K562 (cell line): ENCODE measurements at regions not wholly inside any gene's neighbourhood (a gene's known extent, or its start where the extent isn't known, plus 50 kb on each side); places are given as distances from the start of the nearest gene placed in this dataset.

Experiments
- ATAC-seq: fragments of 200-7000 bp; cut with Tn5 transposase; 3 replicates; pipeline ENCODE4 v1.9.1; 2020; ENCODE audit warnings: moderate library complexity
- BruUV-seq: library from RNA; stranded (reverse); fragments of 400-500 nt; replicated peaks from 2 replicates; lab custom pipeline; 2021; lab: Mats Ljungman, UMichigan
- CTCF ChIA-PET: fragments of 300-600 bp; formaldehyde crosslinking; extraction: SDS; loops from one replicate; lab custom pipeline; 2021; ENCODE audit warnings: low intra/inter-chr PET ratio; lab: Yijun Ruan, JAX
- POLR2A ChIA-PET: fragments of 300-600, 350-650 bp; sonication (Branson Sonifier 250); formaldehyde crosslinking; extraction: SDS; loops from one replicate; lab custom pipeline; 2021; ENCODE audit warnings: antibody characterized with exemption, inconsistent platforms; lab: Yijun Ruan, JAX
- DNase-seq, 4 experiments: peaks; one replicate each; pipeline versions ENCODE4 v3.0.0 to v3.0.0-alpha.2; 2011 to 2018; ENCODE audit warnings: low spot score in 3 of 4, mixed read lengths in 3 of 4; ENCODE audit errors: extremely low read depth in 1 of 4
- FAIRE-seq: peaks from 2 replicates; lab custom pipeline; 2011; peaks lifted over from hg19 to GRCh38; lab: Jason Lieb, UNC
- H2AFZ ChIP-seq: 2 replicates; pipeline ENCODE4 v1.6.0; 2011; ENCODE audit warnings: low read depth, low read length, control low read depth, inconsistent platforms
- H3K27ac ChIP-seq: fragments of 200-600 bp; 3 replicates; pipeline ENCODE4 v1.8.0; 2011; ENCODE audit warnings: low read depth, mild to moderate bottlenecking, control low read depth, inconsistent platforms, low read length, moderate library complexity, mixed read lengths; ENCODE audit errors: extremely low read depth
- H3K27me3 ChIP-seq, 2 experiments: fragments of 300-600 bp in 1 of 2; 2 replicates in 1 of 2; 3 replicates in 1 of 2; pipeline versions ENCODE4 v1.6.0 to v1.8.0; 2011; ENCODE audit warnings: inconsistent platforms in 2 of 2, low read length in 2 of 2, mild to moderate bottlenecking in 1 of 2, mixed read lengths in 1 of 2, moderate library complexity in 1 of 2; ENCODE audit not compliant: control insufficient read depth in 2 of 2, insufficient read depth in 2 of 2
- H3K36me3 ChIP-seq: fragments of 300-600 bp; 3 replicates; pipeline ENCODE4 v1.8.0; 2011; ENCODE audit warnings: mild to moderate bottlenecking, low read length, inconsistent platforms; ENCODE audit not compliant: control insufficient read depth, insufficient read depth
- H3K4me1 ChIP-seq, 2 experiments: fragments of 200-600 bp in 1 of 2; replicated peaks in 1 of 2; 2 replicates in 1 of 2; 3 replicates in 1 of 2; pipeline versions ENCODE4 v1.5.1 to v1.8.0; 2011; ENCODE audit warnings: inconsistent platforms in 2 of 2, low read length in 2 of 2, mild to moderate bottlenecking in 1 of 2, mixed read lengths in 1 of 2, moderate library complexity in 1 of 2; ENCODE audit not compliant: control insufficient read depth in 2 of 2, insufficient read depth in 2 of 2
- H3K4me2 ChIP-seq: 2 replicates; pipeline ENCODE4 v1.6.1; 2011; ENCODE audit warnings: low read length, control low read depth, inconsistent platforms, mixed read lengths; ENCODE audit not compliant: insufficient read depth
- H3K4me3 ChIP-seq: fragments of 200-600 bp; sonication (generic), shearing (Covaris generic); 2 replicates; pipeline ENCODE4 v1.5.1; 2016; ENCODE audit warnings: control low read depth, inconsistent platforms
- H3K79me2 ChIP-seq: fragments of 200-600 bp; 3 replicates; pipeline ENCODE4 v1.8.0; 2011; ENCODE audit warnings: low read length, inconsistent platforms; ENCODE audit not compliant: control insufficient read depth, insufficient read depth
- H3K9ac ChIP-seq, 2 experiments: 2 replicates each; pipeline versions ENCODE4 v1.6.0 to v1.6.1; 2011; ENCODE audit warnings: low read depth in 2 of 2, low read length in 2 of 2, control low read depth in 1 of 2, inconsistent platforms in 1 of 2, mild to moderate bottlenecking in 1 of 2, mixed read lengths in 1 of 2; ENCODE audit not compliant: insufficient read depth in 1 of 2
- H3K9me1 ChIP-seq: one replicate; pipeline ENCODE4 v1.6.0; 2011; ENCODE audit warnings: inconsistent platforms, mild to moderate bottlenecking, low read length, moderate library complexity; ENCODE audit not compliant: control insufficient read depth, insufficient read depth
- H3K9me3 ChIP-seq: replicated peaks from 2 replicates; pipeline ENCODE4 v1.5.1; 2011; ENCODE audit warnings: low read depth, low read length, inconsistent platforms; ENCODE audit not compliant: control insufficient read depth, insufficient read depth
- H4K20me1 ChIP-seq: replicated peaks from 2 replicates; pipeline ENCODE4 v1.6.1; 2011; ENCODE audit warnings: low read length, inconsistent platforms, mixed read lengths; ENCODE audit not compliant: control insufficient read depth, insufficient read depth
- CBX8 ChIP-seq: fragments of 200-600 bp; sonication (generic); IDR thresholded peaks from 2 replicates; pipeline ENCODE4 v1.6.1; 2012; ENCODE audit warnings: borderline replicate concordance, mixed run types, low read depth, mild to moderate bottlenecking, moderate library complexity, mixed read lengths, low read length, control low read depth, inconsistent platforms; ENCODE audit not compliant: poor library complexity, severe bottlenecking; ENCODE audit errors: extremely low read depth
- KAT8 ChIP-seq: fragments of 450-650 bp; IDR thresholded peaks from 2 replicates; pipeline ENCODE4 v1.6.1; 2016; ENCODE audit warnings: low read depth, mild to moderate bottlenecking
- RHOXF2B ChIP-seq: fragments of 250-450 bp; sonication (Bioruptor Pico); conservative IDR thresholded peaks from 2 replicates; pipeline ENCODE4 v1.5.1; 2021
- SIN3B ChIP-seq: fragments of 450-650 bp; IDR thresholded peaks from 2 replicates; pipeline ENCODE4 v1.6.1; 2017; ENCODE audit warnings: low read depth, mild to moderate bottlenecking, moderate library complexity
- SRF ChIP-seq, 2 experiments: fragments of 250-450, 450-650 bp in 1 of 2; sonication (Bioruptor Pico) in 1 of 2; sonication (generic) in 1 of 2; formaldehyde crosslinking; IDR thresholded peaks; 2 replicates each; pipeline versions ENCODE4 v1.5.0 to v1.5.1; 2020 to 2022; ENCODE audit warnings: mild to moderate bottlenecking in 1 of 2, missing genetic modification reagents in 1 of 2
- ZBED1 ChIP-seq: IDR thresholded peaks from 2 replicates; pipeline ENCODE4 v1.6.1; 2014
- ZNF184 ChIP-seq: sonication (generic); formaldehyde crosslinking; IDR thresholded peaks from 2 replicates; pipeline ENCODE4 v1.5.0; 2020; ENCODE audit warnings: missing genetic modification reagents
- ZNF766 ChIP-seq: fragments of 200-800 bp; sonication (Bioruptor generic); conservative IDR thresholded peaks from 2 replicates; pipeline ENCODE4 v1.6.1; 2016; ENCODE audit warnings: missing genetic modification characterization, missing compliant biosample characterization
- WGBS: fragments of 100-300 bp; shearing (Covaris generic); methylation state at CpG from one replicate; pipeline ENCODE4 v1.1.6; 2016; ENCODE audit warnings: low coverage, mixed read lengths; ENCODE audit not compliant: insufficient coverage; ENCODE audit errors: missing lambda C conversion rate; 5-methylcytosine and 5-hydroxymethylcytosine counted together
- in situ Hi-C: fragments of 300-500 bp; cut with MboI; formaldehyde crosslinking; loops from 4 replicates; pipeline ENCODE4 v1.15.0; 2018; ENCODE audit warnings: inconsistent platforms, mixed read lengths
- intact Hi-C: fragments of 100-400 bp; cut with micrococcal nuclease; formaldehyde crosslinking; loops from 2 replicates; pipeline ENCODE4 v1.14.2; 2022
- TF ChIP-seq, protein P1 (sequence below): sonication (generic); formaldehyde crosslinking; IDR thresholded peaks from 2 replicates; pipeline ENCODE4 v1.8.0; 2022; ENCODE audit warnings: mild to moderate bottlenecking, missing genetic modification reagents
- TF ChIP-seq, protein P2 (sequence below): fragments of 450-650 bp; IDR thresholded peaks from 2 replicates; pipeline ENCODE4 v1.6.1; 2016; ENCODE audit warnings: missing biosample characterization, missing genetic modification characterization
- TF ChIP-seq, protein P3 (sequence below): sonication (generic); formaldehyde crosslinking; IDR thresholded peaks from 2 replicates; pipeline ENCODE4 v1.8.0; 2022; ENCODE audit warnings: mild to moderate bottlenecking, low read depth, missing genetic modification reagents
- TF ChIP-seq, protein P4 (sequence below): fragments of 450-650 bp; formaldehyde crosslinking; IDR thresholded peaks from 2 replicates; pipeline ENCODE4 v1.4.0; 2020; ENCODE audit warnings: mild to moderate bottlenecking, moderate library complexity

DNA sequence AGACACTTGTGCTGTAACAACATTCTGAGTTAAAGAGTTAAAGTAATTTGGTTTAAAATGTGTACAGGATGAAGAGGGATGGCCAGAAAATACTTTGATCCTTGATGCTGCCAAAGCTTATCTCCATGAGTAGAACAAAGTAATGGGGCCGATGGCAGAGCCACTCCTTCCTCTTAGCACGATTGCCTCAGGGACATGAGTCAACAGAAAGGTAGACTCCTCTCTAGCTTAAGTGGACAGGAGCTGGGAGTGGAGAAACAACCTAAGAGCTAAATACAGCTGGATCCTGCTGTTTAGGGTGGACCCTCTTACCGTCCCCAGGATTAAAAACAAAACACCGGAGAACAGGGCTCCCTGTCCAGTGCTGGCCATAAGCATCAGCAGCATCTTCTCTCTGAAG is 267.3 kb downstream of the IRX1 start:
- POLR2A ChIA-PET, result no interaction called here
- in situ Hi-C loops, result no loop called here
- H3K4me2 ChIP-seq, result no peak overlapping the region

More for the DNA sequence above, 267.3 kb downstream of the IRX1 start:
- no TSS peak for BruUV-seq
- H2AFZ ChIP-seq, result no peak overlapping the region
- intact Hi-C loops, result no loop called here
- CTCF ChIA-PET, result no interaction called here
- 3% methylated on average over 4 of the region's 4 CpGs for WGBS
- no peak overlapping the region for H3K27ac ChIP-seq
- no peak overlapping the region for H3K9ac ChIP-seq
- H3K4me1 ChIP-seq, result no peaks in the 10 kb centered on the region
- DNase-seq, result no peak
- FAIRE-seq, result no peak
- no peaks in the 10 kb centered on the region for H3K79me2 ChIP-seq
- H3K36me3 ChIP-seq, result no peaks in the 10 kb centered on the region
- H3K4me3 ChIP-seq, result no peak overlapping the region
- no peaks in the 10 kb centered on the region; a peak in 1 of 5 replicates for H3K27me3 ChIP-seq
- no peak for TF ChIP-seq ZNF184 (CRISPR knock-in tag)
- TF ChIP-seq, protein P1, sequence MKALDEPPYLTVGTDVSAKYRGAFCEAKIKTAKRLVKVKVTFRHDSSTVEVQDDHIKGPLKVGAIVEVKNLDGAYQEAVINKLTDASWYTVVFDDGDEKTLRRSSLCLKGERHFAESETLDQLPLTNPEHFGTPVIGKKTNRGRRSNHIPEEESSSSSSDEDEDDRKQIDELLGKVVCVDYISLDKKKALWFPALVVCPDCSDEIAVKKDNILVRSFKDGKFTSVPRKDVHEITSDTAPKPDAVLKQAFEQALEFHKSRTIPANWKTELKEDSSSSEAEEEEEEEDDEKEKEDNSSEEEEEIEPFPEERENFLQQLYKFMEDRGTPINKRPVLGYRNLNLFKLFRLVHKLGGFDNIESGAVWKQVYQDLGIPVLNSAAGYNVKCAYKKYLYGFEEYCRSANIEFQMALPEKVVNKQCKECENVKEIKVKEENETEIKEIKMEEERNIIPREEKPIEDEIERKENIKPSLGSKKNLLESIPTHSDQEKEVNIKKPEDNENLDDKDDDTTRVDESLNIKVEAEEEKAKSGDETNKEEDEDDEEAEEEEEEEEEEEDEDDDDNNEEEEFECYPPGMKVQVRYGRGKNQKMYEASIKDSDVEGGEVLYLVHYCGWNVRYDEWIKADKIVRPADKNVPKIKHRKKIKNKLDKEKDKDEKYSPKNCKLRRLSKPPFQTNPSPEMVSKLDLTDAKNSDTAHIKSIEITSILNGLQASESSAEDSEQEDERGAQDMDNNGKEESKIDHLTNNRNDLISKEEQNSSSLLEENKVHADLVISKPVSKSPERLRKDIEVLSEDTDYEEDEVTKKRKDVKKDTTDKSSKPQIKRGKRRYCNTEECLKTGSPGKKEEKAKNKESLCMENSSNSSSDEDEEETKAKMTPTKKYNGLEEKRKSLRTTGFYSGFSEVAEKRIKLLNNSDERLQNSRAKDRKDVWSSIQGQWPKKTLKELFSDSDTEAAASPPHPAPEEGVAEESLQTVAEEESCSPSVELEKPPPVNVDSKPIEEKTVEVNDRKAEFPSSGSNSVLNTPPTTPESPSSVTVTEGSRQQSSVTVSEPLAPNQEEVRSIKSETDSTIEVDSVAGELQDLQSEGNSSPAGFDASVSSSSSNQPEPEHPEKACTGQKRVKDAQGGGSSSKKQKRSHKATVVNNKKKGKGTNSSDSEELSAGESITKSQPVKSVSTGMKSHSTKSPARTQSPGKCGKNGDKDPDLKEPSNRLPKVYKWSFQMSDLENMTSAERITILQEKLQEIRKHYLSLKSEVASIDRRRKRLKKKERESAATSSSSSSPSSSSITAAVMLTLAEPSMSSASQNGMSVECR (CRISPR knock-in tag), result no peak
- no peak for TF ChIP-seq KAT8
- TF ChIP-seq, protein P2, sequence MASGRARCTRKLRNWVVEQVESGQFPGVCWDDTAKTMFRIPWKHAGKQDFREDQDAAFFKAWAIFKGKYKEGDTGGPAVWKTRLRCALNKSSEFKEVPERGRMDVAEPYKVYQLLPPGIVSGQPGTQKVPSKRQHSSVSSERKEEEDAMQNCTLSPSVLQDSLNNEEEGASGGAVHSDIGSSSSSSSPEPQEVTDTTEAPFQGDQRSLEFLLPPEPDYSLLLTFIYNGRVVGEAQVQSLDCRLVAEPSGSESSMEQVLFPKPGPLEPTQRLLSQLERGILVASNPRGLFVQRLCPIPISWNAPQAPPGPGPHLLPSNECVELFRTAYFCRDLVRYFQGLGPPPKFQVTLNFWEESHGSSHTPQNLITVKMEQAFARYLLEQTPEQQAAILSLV (tag), result no peak
- no peak for TF ChIP-seq RHOXF2B (CRISPR knock-in tag)
- no peak for TF ChIP-seq ZBED1
- TF ChIP-seq, protein P3, sequence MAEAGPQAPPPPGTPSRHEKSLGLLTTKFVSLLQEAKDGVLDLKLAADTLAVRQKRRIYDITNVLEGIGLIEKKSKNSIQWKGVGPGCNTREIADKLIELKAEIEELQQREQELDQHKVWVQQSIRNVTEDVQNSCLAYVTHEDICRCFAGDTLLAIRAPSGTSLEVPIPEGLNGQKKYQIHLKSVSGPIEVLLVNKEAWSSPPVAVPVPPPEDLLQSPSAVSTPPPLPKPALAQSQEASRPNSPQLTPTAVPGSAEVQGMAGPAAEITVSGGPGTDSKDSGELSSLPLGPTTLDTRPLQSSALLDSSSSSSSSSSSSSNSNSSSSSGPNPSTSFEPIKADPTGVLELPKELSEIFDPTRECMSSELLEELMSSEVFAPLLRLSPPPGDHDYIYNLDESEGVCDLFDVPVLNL (CRISPR knock-in tag), result no peak
- TF ChIP-seq ZNF766 (CRISPR knock-in tag), result no peak
- TF ChIP-seq, protein P4, sequence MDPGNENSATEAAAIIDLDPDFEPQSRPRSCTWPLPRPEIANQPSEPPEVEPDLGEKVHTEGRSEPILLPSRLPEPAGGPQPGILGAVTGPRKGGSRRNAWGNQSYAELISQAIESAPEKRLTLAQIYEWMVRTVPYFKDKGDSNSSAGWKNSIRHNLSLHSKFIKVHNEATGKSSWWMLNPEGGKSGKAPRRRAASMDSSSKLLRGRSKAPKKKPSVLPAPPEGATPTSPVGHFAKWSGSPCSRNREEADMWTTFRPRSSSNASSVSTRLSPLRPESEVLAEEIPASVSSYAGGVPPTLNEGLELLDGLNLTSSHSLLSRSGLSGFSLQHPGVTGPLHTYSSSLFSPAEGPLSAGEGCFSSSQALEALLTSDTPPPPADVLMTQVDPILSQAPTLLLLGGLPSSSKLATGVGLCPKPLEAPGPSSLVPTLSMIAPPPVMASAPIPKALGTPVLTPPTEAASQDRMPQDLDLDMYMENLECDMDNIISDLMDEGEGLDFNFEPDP (CRISPR knock-in tag), result no peak
- no peak for TF ChIP-seq CBX8
- TF ChIP-seq SRF (CRISPR knock-in tag; IDR thresholded peaks at IDR 0.05), result no peak
- no peak for TF ChIP-seq SIN3B
- no peaks in the 10 kb centered on the region for H3K9me3 ChIP-seq
- no peak for ATAC-seq
- H3K9me1 ChIP-seq, result no peaks in the 10 kb centered on the region
- no peaks in the 10 kb centered on the region for H4K20me1 ChIP-seq
